ENCODE measurements at regions not wholly inside any gene's neighbourhood (a gene's known extent, or its start where the extent isn't known, plus 50 kb on each side); places are given as distances from the start of the nearest gene placed in this dataset.

DNA sequence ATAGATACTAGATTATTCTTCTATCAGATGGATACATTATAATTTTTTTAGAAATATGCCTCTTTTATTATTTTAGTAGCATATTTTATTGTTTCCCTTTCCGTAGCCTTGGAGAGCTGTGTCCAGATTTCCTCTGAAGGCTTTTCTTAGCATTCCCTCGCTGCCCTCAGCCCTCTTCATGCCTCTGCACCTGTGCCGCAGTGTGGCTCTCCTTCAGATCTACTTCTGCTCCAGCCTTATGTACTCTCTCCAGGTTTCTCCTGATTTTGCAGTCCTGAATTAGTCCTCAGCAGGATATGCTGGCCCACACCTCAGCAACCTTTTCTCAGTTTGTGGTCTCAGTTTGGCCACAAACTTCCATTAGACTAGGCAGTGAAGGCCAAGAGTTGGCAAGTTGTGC, 1052.0 kb downstream of the TAF11L14 start:
- no peaks in the 10 kb centered on the region for H3K9me3 ChIP-seq
- no peak for TF ChIP-seq POLR2A (IDR thresholded peaks at IDR 0.05)
- no peak for TF ChIP-seq POLR2AphosphoS5 (IDR thresholded peaks at IDR 0.05)
- no peak for TF ChIP-seq EP300 (IDR thresholded peaks at IDR 0.05)
- TF ChIP-seq, protein P1, sequence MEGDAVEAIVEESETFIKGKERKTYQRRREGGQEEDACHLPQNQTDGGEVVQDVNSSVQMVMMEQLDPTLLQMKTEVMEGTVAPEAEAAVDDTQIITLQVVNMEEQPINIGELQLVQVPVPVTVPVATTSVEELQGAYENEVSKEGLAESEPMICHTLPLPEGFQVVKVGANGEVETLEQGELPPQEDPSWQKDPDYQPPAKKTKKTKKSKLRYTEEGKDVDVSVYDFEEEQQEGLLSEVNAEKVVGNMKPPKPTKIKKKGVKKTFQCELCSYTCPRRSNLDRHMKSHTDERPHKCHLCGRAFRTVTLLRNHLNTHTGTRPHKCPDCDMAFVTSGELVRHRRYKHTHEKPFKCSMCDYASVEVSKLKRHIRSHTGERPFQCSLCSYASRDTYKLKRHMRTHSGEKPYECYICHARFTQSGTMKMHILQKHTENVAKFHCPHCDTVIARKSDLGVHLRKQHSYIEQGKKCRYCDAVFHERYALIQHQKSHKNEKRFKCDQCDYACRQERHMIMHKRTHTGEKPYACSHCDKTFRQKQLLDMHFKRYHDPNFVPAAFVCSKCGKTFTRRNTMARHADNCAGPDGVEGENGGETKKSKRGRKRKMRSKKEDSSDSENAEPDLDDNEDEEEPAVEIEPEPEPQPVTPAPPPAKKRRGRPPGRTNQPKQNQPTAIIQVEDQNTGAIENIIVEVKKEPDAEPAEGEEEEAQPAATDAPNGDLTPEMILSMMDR (IDR thresholded peaks at IDR 0.05): no peak
- DNase-seq (no peak), ATAC-seq (ENCODE audit: low FRiP score in 2 of 2) (no peak)
- no peaks in the 10 kb centered on the region for H3K36me3 ChIP-seq
- no peaks in the 10 kb centered on the region for H3K4me1 ChIP-seq
- no peak overlapping the region for H3K4me3 ChIP-seq
- WGBS, 2 donors: 90 to 91% methylated on average over 3 of the region's 3 CpGs
- no peaks in the 10 kb centered on the region for H3K27me3 ChIP-seq
- H3K27ac ChIP-seq: no peak overlapping the region

DNA sequence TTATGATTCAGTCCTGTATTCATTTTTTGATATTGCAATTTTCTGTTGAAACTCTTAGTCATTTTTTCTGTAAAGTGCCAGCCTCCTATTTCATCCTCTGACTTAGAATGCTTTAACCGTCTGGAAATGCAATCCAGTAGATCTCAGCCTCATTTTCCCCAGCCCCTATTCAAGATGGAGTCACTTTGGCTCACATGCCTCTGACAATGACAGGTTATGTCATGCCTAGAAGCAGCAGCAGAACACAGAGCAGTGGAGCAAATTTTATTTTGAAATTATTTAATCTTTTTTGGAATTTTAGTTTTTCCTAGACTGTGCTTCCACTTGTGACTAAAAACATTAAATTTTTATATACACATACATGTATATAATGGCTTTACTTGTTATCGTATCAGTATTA, 1053.2 kb downstream of the TAF11L14 start:
- Histone ChIP-seq H3K27me3 (no peaks in the 10 kb centered on the region), H3K9me3 (no peaks in the 10 kb centered on the region), H3K27ac (no peak overlapping the region), H3K4me1 (no peaks in the 10 kb centered on the region), H3K36me3 (no peaks in the 10 kb centered on the region), H3K4me3 (no peak overlapping the region)
- DNase-seq (no peak), ATAC-seq (ENCODE audit: low FRiP score in 2 of 2) (no peak)
- no peak for TF ChIP-seq EP300 (IDR thresholded peaks at IDR 0.05)
- TF ChIP-seq, protein P1 (IDR thresholded peaks at IDR 0.05): no peak
- no peak for TF ChIP-seq POLR2AphosphoS5 (IDR thresholded peaks at IDR 0.05)
- no peak for TF ChIP-seq POLR2A (IDR thresholded peaks at IDR 0.05)
- WGBS, 2 donors: 83 to 97% methylated on average over 2 of the region's 2 CpGs

DNA sequence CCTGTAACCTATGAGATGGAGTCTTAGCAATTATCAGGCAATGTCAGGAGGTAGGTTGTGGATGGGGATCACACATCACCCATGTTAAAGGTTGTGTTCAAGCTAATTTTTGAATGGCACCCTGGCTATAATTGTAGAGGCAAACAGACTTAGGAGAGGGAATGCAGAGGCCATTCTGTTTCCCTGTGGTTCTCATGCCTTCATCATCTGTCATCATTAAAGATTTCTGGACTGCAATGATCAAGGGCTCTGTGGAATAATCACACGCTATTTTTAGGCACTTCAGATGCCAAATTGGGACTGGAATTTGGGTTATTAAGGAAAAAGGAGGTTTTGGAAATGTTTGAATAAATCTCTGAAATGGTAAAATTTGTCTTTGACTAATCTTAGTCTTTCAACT, 1065.4 kb downstream of the TAF11L14 start:
- TF ChIP-seq EP300 (IDR thresholded peaks at IDR 0.05) (no peak), POLR2A (IDR thresholded peaks at IDR 0.05) (no peak), POLR2AphosphoS5 (IDR thresholded peaks at IDR 0.05) (no peak)
- TF ChIP-seq, protein P1 (IDR thresholded peaks at IDR 0.05): no peak
- no peak for ATAC-seq (ENCODE audit: low FRiP score in 2 of 2)
- Histone ChIP-seq H3K27ac (no peak overlapping the region), H3K9me3 (no peaks in the 10 kb centered on the region), H3K4me3 (no peak overlapping the region), H3K4me1 (peaks cover 0 to 5% (median 2%) of the 10 kb centered on the region in 4 donors), H3K27me3 (no peaks in the 10 kb centered on the region), H3K36me3 (no peaks in the 10 kb centered on the region)
- no peak for DNase-seq
- WGBS, 2 donors: 77% methylated on average over 1 of the region's 1 CpG

DNA sequence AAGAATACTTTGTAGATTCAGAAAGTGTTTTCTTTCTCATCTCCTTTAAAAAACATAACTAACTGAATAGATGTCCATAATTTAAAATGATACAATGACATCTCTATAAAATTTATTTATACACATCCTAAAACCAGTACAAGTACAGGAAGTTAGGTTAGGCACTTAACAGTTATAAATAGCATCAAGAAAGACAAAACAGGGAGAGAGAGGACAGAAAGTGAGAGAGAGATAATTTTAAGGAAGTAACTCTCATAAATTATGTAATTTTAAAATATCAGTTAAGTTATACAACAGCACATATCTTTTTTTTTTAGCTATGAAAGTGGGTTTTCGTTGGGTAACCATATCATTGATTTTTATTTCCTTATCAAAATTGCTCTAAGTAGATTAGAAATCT, 1068.6 kb downstream of the TAF11L14 start:
- no peak overlapping the region for H3K4me3 ChIP-seq
- H3K9me3 ChIP-seq: no peaks in the 10 kb centered on the region
- ATAC-seq (ENCODE audit: low FRiP score in 2 of 2) (no peak), DNase-seq (no peak)
- peaks cover 0 to 4% (median 2%) of the 10 kb centered on the region in 4 donors for H3K4me1 ChIP-seq
- WGBS, 2 donors: 23 to 31% methylated on average over 1 of the region's 1 CpG
- no peaks in the 10 kb centered on the region for H3K27me3 ChIP-seq
- TF ChIP-seq, protein P1 (IDR thresholded peaks at IDR 0.05): no peak
- no peak for TF ChIP-seq EP300 (IDR thresholded peaks at IDR 0.05)
- TF ChIP-seq POLR2AphosphoS5 (IDR thresholded peaks at IDR 0.05): no peak
- no peak for TF ChIP-seq POLR2A (IDR thresholded peaks at IDR 0.05)
- H3K27ac ChIP-seq: no peak overlapping the region
- no peaks in the 10 kb centered on the region for H3K36me3 ChIP-seq

DNA sequence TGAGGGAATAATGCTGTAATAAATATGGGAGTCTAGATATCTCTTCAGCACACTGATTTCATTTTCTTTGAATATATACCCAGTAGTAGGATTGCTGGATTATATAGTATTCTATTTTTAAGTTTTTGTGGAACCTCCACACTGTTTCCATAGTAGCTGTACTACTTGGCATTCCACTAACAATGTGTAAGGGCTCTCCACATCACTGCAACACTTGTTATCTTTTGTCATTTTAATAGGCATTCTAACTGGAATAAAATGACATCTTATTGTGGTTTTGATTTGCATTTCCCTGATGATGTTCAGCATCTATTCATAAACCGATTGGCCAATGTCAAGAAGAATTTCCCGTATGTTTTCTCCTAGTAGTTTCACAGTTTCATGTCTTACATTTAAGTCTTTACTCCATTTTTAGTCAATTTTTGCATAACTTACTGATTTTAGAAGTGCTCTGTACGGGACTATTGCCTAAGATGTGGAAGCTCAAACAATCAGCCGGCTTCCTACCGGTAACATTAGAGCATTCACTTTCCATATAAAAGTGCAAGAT, 1078.8 kb downstream of the TAF11L14 start:
- TF ChIP-seq POLR2AphosphoS5 (IDR thresholded peaks at IDR 0.05): no peak
- no peak for TF ChIP-seq POLR2A (IDR thresholded peaks at IDR 0.05)
- WGBS, 2 donors: 60 to 75% methylated on average over 5 of the region's 5 CpGs
- Histone ChIP-seq H3K27ac (no peak overlapping the region), H3K4me1 (no peaks in the 10 kb centered on the region), H3K4me3 (no peak overlapping the region), H3K27me3 (no peaks in the 10 kb centered on the region), H3K9me3 (no peaks in the 10 kb centered on the region), H3K36me3 (no peaks in the 10 kb centered on the region)
- ATAC-seq (ENCODE audit: low FRiP score in 2 of 2): no peak
- DNase-seq: no peak
